Right atrium auricular region (tissue), 2 donors: ENCODE measurements at regions not wholly inside any gene's neighbourhood (a gene's known extent, or its start where the extent isn't known, plus 50 kb on each side); places are given as distances from the start of the nearest gene placed in this dataset.

Experiments
- DNase-seq: peaks from one replicate; pipeline ENCODE4 v3.0.0-alpha.2; 2019; ENCODE audit warnings: low spot score
- H3K27ac ChIP-seq, 2 donors: fragments of 200-600 bp; sonication (generic); 1 replicate in 1 of 2; 2 replicates in 1 of 2; pipeline ENCODE4 v1.5.1; 2016 to 2019
- H3K27me3 ChIP-seq, 2 donors: fragments of 200-600 bp; sonication (generic); one replicate each; pipeline versions ENCODE4 v1.5.1 to v1.6.0; 2017 to 2019
- H3K36me3 ChIP-seq: fragments of 200-600 bp; sonication (generic); one replicate; pipeline ENCODE4 v1.5.1; 2016
- H3K4me1 ChIP-seq, 2 donors: fragments of 200-600 bp; sonication (generic); one replicate each; pipeline versions ENCODE4 v1.5.1 to v1.6.0; 2017 to 2019
- H3K4me3 ChIP-seq, 2 donors: fragments of 200-600 bp; sonication (generic); 1 replicate in 1 of 2; 2 replicates in 1 of 2; pipeline ENCODE4 v1.5.1; 2017 to 2019; ENCODE audit warnings: mild to moderate bottlenecking in 1 of 2, moderate library complexity in 1 of 2
- H3K9me3 ChIP-seq, 2 donors: fragments of 200-600 bp; sonication (generic); one replicate each; pipeline ENCODE4 v1.5.1; 2019
- TF ChIP-seq, protein P1 (sequence below), 2 donors: fragments of 200-600 bp; sonication (generic); IDR thresholded peaks; one replicate each; pipeline ENCODE4 v1.5.1; 2019; ENCODE audit warnings: antibody characterized with exemption in 2 of 2

GRCh38 chr12:89206390-89206789 is 145.9 kb downstream of the DUSP6 start:
- no peaks in the 10 kb centered on the region for H3K27me3 ChIP-seq
- DNase-seq: no peak
- no peaks in the 10 kb centered on the region for H3K36me3 ChIP-seq
- no peaks in the 10 kb centered on the region for H3K9me3 ChIP-seq
- TF ChIP-seq, protein P1, sequence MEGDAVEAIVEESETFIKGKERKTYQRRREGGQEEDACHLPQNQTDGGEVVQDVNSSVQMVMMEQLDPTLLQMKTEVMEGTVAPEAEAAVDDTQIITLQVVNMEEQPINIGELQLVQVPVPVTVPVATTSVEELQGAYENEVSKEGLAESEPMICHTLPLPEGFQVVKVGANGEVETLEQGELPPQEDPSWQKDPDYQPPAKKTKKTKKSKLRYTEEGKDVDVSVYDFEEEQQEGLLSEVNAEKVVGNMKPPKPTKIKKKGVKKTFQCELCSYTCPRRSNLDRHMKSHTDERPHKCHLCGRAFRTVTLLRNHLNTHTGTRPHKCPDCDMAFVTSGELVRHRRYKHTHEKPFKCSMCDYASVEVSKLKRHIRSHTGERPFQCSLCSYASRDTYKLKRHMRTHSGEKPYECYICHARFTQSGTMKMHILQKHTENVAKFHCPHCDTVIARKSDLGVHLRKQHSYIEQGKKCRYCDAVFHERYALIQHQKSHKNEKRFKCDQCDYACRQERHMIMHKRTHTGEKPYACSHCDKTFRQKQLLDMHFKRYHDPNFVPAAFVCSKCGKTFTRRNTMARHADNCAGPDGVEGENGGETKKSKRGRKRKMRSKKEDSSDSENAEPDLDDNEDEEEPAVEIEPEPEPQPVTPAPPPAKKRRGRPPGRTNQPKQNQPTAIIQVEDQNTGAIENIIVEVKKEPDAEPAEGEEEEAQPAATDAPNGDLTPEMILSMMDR (IDR thresholded peaks at IDR 0.05): no peak
- H3K4me1 ChIP-seq: no peaks in the 10 kb centered on the region
- H3K4me3 ChIP-seq: no peak overlapping the region
- H3K27ac ChIP-seq: no peak overlapping the region

DNA sequence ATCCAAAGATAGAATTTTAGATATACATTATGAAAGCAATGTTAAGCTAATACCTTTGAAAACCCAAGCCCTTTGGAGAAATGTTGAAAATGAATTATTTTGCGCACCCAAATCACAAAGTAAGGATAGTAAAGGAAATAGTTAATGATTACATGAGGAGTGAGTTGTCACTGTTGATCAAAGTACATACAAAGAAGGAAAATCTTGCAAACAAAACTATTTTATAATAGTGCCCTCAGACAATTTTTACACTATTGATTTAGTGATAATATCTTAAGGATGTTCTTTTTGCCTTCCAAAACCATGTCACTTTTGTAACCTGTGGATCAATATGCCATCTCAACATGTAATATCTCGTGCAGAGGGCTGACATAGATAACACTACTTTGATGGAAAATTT is 146.8 kb downstream of the DUSP6 start:
- no peak overlapping the region for H3K27ac ChIP-seq
- no peak overlapping the region for H3K4me3 ChIP-seq
- no peak for DNase-seq
- TF ChIP-seq, protein P1 (IDR thresholded peaks at IDR 0.05): no peak
- no peaks in the 10 kb centered on the region for H3K36me3 ChIP-seq
- no peaks in the 10 kb centered on the region for H3K9me3 ChIP-seq
- H3K27me3 ChIP-seq: no peaks in the 10 kb centered on the region
- H3K4me1 ChIP-seq: no peaks in the 10 kb centered on the region

DNA sequence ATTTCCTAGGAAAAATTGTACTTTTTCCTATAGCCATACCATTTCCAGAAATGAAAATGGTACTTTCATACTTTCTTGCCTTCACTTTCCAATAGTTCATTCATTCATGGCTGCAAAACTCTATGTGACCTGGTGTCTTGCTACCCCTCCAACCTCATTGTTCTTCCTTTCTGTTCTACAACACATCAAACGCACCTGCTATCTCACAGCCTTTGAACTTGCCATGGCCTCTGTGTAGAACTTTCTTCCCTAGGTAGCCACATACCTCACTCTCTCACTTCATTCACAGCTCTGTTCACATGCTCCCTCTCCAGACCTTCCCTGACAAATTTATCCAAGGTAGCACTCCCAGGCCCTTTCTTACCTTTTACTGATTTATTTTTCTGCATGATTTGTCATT is 149.2 kb downstream of the DUSP6 start:
- TF ChIP-seq, protein P1 (IDR thresholded peaks at IDR 0.05): no peak
- Histone ChIP-seq H3K4me3 (no peak overlapping the region), H3K4me1 (no peaks in the 10 kb centered on the region), H3K27me3 (no peaks in the 10 kb centered on the region), H3K36me3 (no peaks in the 10 kb centered on the region), H3K27ac (no peak overlapping the region), H3K9me3 (no peaks in the 10 kb centered on the region)
- no peak for DNase-seq

DNA sequence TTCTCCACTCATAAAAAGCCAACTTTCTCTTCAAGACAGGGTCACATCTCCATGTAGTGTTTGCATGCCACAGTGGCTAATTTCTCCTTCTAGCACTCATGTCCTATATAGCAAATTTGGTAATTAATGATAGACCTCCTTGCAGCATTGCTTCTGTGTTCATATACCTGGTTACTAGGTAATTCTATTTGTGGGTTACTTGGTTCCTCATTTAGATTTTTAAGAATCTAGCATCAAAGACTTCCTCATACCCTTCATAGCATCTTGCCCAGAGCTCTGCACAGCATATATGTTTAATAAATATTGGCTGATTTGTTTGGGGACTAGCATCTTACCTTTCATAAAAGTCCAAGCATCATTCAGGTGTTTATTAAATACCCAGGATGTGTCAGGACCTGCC is 152.1 kb downstream of the DUSP6 start:
- H3K4me3 ChIP-seq: no peak overlapping the region
- no peak overlapping the region for H3K27ac ChIP-seq
- no peaks in the 10 kb centered on the region for H3K27me3 ChIP-seq
- TF ChIP-seq, protein P1 (IDR thresholded peaks at IDR 0.05): no peak
- no peaks in the 10 kb centered on the region for H3K4me1 ChIP-seq
- no peak for DNase-seq
- H3K36me3 ChIP-seq: no peaks in the 10 kb centered on the region
- H3K9me3 ChIP-seq: no peaks in the 10 kb centered on the region

DNA sequence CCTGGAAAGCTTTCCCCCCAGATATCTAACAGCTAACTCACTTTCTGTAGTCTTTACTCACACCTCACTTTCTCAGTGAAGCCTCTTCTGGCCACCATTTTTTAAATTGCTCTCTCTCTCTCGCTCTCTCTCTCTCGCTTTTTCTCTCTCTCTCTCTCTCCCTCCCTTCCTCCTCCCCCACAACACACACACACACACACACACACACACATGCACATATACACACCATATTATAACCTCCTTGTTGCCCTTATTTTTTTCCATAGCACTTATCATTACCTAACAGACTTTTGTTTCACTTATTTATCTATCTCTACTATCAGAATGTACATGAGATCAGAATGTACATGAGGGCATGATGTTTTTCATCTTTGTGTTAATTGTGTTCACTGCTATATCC is 156.8 kb downstream of the DUSP6 start:
- Histone ChIP-seq H3K27me3 (no peaks in the 10 kb centered on the region), H3K27ac (no peak overlapping the region), H3K4me3 (no peak overlapping the region), H3K9me3 (peaks cover 0 to 2% of the 10 kb centered on the region in 2 donors), H3K36me3 (no peaks in the 10 kb centered on the region), H3K4me1 (no peaks in the 10 kb centered on the region)
- TF ChIP-seq, protein P1 (IDR thresholded peaks at IDR 0.05): no peak
- DNase-seq: no peak

DNA sequence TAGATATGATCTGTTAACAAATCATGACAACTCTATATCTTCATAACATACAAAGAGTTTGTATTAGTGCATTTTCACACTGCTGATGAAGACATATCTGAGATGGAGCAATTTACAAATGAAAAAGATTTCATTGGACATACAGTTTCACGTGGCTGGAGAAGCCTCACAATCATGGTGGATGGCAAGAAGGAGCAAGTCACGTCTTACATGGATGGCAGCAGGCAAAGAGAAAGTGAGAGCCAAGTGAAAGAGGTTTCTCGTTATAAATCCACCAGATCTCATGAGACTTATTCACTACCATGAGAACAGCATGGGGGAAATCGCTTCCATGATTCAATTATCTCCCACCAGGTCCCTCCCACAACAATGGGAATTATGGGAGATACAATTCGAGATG is 157.6 kb downstream of the DUSP6 start:
- TF ChIP-seq, protein P1 (IDR thresholded peaks at IDR 0.05): no peak
- peaks cover 3 to 10% of the 10 kb centered on the region in 2 donors for H3K9me3 ChIP-seq
- DNase-seq: no peak
- H3K27ac ChIP-seq: no peak overlapping the region
- H3K27me3 ChIP-seq: no peaks in the 10 kb centered on the region
- no peak overlapping the region for H3K4me3 ChIP-seq
- no peaks in the 10 kb centered on the region for H3K4me1 ChIP-seq
- H3K36me3 ChIP-seq: no peaks in the 10 kb centered on the region
